ENCODE measurements at regions not wholly inside any gene's neighbourhood (a gene's known extent, or its start where the extent isn't known, plus 50 kb on each side); places are given as distances from the start of the nearest gene placed in this dataset.
"Not testable (repeated sequence)": the region's sequence is repeated elsewhere in the genome, so short reads cannot be mapped to it uniquely, and the experiment has no call there.

DNA sequence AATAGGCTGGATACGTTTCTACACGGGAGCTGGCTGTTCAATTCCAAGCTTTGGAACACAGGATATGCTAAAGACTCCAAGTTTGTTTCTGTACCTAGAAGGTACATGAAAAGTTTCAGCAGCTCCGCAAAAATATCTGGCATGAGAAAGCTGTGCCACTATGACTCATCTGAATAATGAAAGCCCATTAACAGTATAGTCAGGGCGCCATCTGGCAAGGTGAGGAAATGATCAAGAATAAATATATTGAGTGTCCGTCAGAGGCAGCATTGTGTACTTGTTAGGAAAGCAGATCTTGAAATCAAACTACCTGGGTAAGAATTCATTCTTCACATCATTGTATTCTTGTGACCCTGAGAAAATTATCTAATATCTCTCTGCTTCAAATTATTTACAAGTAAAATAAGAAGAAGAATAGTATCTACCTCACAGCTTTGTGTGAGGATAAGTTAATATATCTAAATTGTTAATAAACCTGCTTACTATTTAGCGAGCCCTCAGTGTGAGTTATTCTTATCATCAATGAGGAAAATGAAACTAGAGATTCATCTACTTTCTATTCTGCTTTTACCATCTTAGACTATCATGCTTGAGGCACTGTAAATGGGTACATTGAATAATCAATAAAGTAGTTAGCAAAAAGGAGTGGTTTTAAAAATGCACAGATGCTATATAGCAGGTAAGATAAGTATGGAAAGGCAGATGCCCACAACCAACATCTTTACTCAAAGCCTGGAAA, 53.5 kb downstream of the FSCB start:
- H3K4me1 ChIP-seq (ENCODE audit: control insufficient read depth, extremely low read depth, insufficient read depth, low read length) = no peaks in the 10 kb centered on the region

DNA sequence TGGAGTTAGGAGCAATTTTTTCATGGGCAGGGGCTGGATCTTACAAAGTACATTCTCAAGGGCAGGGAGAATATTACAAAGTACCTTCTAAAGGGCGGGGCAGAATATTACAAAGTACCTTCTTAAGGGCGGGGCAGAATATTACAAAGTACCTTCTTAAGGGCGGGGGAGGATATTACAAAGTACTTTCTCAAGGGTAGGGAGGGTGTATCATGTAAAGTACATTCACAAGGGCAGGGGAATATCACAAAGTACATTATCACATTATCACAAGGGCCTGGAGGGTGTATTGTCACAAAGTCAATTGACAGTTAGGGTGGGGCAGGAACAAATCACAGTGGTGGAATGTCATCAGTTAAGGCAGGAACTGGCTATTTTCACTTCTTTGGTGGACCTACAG, 56.9 kb downstream of the FSCB start:
- H3K4me2 ChIP-seq (ENCODE audit: insufficient read depth, low read length); FAIRE-seq; dilution Hi-C loops (cut with MboI; ENCODE audit: extremely low pct_ligation_motif_present, low sequenced_read_pairs); H4K20me1 ChIP-seq (replicated peaks; ENCODE audit: control insufficient read depth, extremely low read depth, insufficient read depth, low read length); H3K9ac ChIP-seq (replicated peaks; ENCODE audit: extremely low read depth, insufficient read depth, low read length); POLR2A ChIA-PET; H3K36me3 ChIP-seq (ENCODE audit: control insufficient read depth in 2 of 2, extremely low read depth in 1 of 2, insufficient read depth in 2 of 2, low read length in 2 of 2); DNase-seq (ENCODE audit: low read depth, low spot score); H2AFZ ChIP-seq (ENCODE audit: low read depth, low read length); H3K79me2 ChIP-seq (ENCODE audit: control insufficient read depth, insufficient read depth, low read length); H3K4me1 ChIP-seq (ENCODE audit: control insufficient read depth, extremely low read depth, insufficient read depth, low read length); H3K9me3 ChIP-seq (replicated peaks; ENCODE audit: control insufficient read depth, insufficient read depth, low read length); BruUV-seq (replicated peaks); H3K9me1 ChIP-seq (replicated peaks; ENCODE audit: control insufficient read depth, extremely low read depth, insufficient read depth, low read length); H3K27me3 ChIP-seq (ENCODE audit: control insufficient read depth in 2 of 2, insufficient read depth in 2 of 2, low read length in 2 of 2); intact Hi-C loops (cut with micrococcal nuclease); H3K4me3 ChIP-seq (replicated peaks in 1 of 3; ENCODE audit: insufficient read depth in 1 of 3, low read depth in 1 of 3, low read length in 3 of 3); H3K27ac ChIP-seq (ENCODE audit: insufficient read depth, low read depth, low read length); CTCF ChIA-PET: not testable (repeated sequence)

More for the DNA sequence above, 53.5 kb downstream of the FSCB start:
- Histone ChIP-seq H3K4me3 (replicated peaks in 1 of 3; ENCODE audit: insufficient read depth in 1 of 3, low read depth in 1 of 3, low read length in 3 of 3) (no peak overlapping the region), H3K79me2 (ENCODE audit: control insufficient read depth, insufficient read depth, low read length) (no peaks in the 10 kb centered on the region), H3K9ac (replicated peaks; ENCODE audit: extremely low read depth, insufficient read depth, low read length) (no peak overlapping the region), H3K9me1 (replicated peaks; ENCODE audit: control insufficient read depth, extremely low read depth, insufficient read depth, low read length) (no peaks in the 10 kb centered on the region), H3K27ac (ENCODE audit: insufficient read depth, low read depth, low read length) (no peak overlapping the region), H3K9me3 (replicated peaks; ENCODE audit: control insufficient read depth, insufficient read depth, low read length) (peaks cover 9% of the 10 kb centered on the region), H4K20me1 (replicated peaks; ENCODE audit: control insufficient read depth, extremely low read depth, insufficient read depth, low read length) (no peaks in the 10 kb centered on the region), H3K36me3 (ENCODE audit: control insufficient read depth in 2 of 2, extremely low read depth in 1 of 2, insufficient read depth in 2 of 2, low read length in 2 of 2) (no peaks in the 10 kb centered on the region), H3K27me3 (ENCODE audit: control insufficient read depth in 2 of 2, insufficient read depth in 2 of 2, low read length in 2 of 2) (no peaks in the 10 kb centered on the region), H3K4me2 (ENCODE audit: insufficient read depth, low read length) (no peak overlapping the region), H2AFZ (ENCODE audit: low read depth, low read length) (no peak overlapping the region)
- no TSS peak for BruUV-seq (replicated peaks)
- no peak for TF ChIP-seq POLR2AphosphoS5 (IDR thresholded peaks at IDR 0.05; ENCODE audit: insufficient read depth, low read depth, low read length)
- no peak for TF ChIP-seq MYC (IDR thresholded peaks at IDR 0.05; ENCODE audit: low read depth, low read length)
- TF ChIP-seq GATA2 (IDR thresholded peaks at IDR 0.05; ENCODE audit: insufficient read depth, insufficient read length, low read depth, low read length) = no peak
- no peak for TF ChIP-seq JUN (IDR thresholded peaks at IDR 0.05; ENCODE audit: borderline replicate concordance, insufficient read depth, insufficient read length, low read depth)
- TF ChIP-seq, protein P1, sequence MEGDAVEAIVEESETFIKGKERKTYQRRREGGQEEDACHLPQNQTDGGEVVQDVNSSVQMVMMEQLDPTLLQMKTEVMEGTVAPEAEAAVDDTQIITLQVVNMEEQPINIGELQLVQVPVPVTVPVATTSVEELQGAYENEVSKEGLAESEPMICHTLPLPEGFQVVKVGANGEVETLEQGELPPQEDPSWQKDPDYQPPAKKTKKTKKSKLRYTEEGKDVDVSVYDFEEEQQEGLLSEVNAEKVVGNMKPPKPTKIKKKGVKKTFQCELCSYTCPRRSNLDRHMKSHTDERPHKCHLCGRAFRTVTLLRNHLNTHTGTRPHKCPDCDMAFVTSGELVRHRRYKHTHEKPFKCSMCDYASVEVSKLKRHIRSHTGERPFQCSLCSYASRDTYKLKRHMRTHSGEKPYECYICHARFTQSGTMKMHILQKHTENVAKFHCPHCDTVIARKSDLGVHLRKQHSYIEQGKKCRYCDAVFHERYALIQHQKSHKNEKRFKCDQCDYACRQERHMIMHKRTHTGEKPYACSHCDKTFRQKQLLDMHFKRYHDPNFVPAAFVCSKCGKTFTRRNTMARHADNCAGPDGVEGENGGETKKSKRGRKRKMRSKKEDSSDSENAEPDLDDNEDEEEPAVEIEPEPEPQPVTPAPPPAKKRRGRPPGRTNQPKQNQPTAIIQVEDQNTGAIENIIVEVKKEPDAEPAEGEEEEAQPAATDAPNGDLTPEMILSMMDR (IDR thresholded peaks at IDR 0.05; ENCODE audit: extremely low read depth in 1 of 2, insufficient read depth in 1 of 2, low read depth in 1 of 2, low read length in 2 of 2) = no peak
- TF ChIP-seq, protein P2, sequence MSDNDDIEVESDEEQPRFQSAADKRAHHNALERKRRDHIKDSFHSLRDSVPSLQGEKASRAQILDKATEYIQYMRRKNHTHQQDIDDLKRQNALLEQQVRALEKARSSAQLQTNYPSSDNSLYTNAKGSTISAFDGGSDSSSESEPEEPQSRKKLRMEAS (IDR thresholded peaks at IDR 0.05; ENCODE audit: insufficient read depth, insufficient read length) = no peak
- no peak for TF ChIP-seq POLR2A (IDR thresholded peaks at IDR 0.05; ENCODE audit: low read depth, low read length)
- TF ChIP-seq FOS (IDR thresholded peaks at IDR 0.05; ENCODE audit: borderline replicate concordance, insufficient read depth, low read length) = no peak
- no peak for TF ChIP-seq EZH2 (IDR thresholded peaks at IDR 0.05; ENCODE audit: borderline replicate concordance, low read depth, low read length, severe bottlenecking)
- no peak for DNase-seq (ENCODE audit: low read depth, low spot score)
- no peak for FAIRE-seq
- dilution Hi-C loops (cut with MboI; ENCODE audit: extremely low pct_ligation_motif_present, low sequenced_read_pairs) = no loop called here
- POLR2A ChIA-PET = no interaction called here
- CTCF ChIA-PET = no interaction called here
- intact Hi-C loops (cut with micrococcal nuclease) = no loop called here

Measured in endothelial cell of umbilical vein (primary cell).